ENCODE measurements at regions not wholly inside any gene's neighbourhood (a gene's known extent, or its start where the extent isn't known, plus 50 kb on each side); places are given as distances from the start of the nearest gene placed in this dataset.

GRCh38 chr4:171629737-171630136 is 183.5 kb upstream of the GALNTL6 start:
- ChIA-PET CTCF (no interaction called here), POLR2A (no interaction called here)
- no peak for TF ChIP-seq EZH2 (IDR thresholded peaks at IDR 0.05; ENCODE audit: borderline replicate concordance, insufficient read depth, low read depth, low read length, poor library complexity, severe bottlenecking)
- TF ChIP-seq, protein P1, sequence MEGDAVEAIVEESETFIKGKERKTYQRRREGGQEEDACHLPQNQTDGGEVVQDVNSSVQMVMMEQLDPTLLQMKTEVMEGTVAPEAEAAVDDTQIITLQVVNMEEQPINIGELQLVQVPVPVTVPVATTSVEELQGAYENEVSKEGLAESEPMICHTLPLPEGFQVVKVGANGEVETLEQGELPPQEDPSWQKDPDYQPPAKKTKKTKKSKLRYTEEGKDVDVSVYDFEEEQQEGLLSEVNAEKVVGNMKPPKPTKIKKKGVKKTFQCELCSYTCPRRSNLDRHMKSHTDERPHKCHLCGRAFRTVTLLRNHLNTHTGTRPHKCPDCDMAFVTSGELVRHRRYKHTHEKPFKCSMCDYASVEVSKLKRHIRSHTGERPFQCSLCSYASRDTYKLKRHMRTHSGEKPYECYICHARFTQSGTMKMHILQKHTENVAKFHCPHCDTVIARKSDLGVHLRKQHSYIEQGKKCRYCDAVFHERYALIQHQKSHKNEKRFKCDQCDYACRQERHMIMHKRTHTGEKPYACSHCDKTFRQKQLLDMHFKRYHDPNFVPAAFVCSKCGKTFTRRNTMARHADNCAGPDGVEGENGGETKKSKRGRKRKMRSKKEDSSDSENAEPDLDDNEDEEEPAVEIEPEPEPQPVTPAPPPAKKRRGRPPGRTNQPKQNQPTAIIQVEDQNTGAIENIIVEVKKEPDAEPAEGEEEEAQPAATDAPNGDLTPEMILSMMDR (IDR thresholded peaks at IDR 0.05): no peak
- ATAC-seq (ENCODE audit: low read depth) (no peak), DNase-seq (no peak)
- Histone ChIP-seq H3K27me3 (replicated peaks in 1 of 4; ENCODE audit: control extremely low read depth in 1 of 4, control insufficient read depth in 3 of 4, insufficient read depth in 4 of 4, low read length in 3 of 4) (no peaks in the 10 kb centered on the region), H3K79me2 (ENCODE audit: control insufficient read depth, insufficient read depth, low read length) (no peaks in the 10 kb centered on the region), H3K9ac (ENCODE audit: low read length) (no peak overlapping the region), H3K9me3 (ENCODE audit: control extremely low read depth in 1 of 3, control insufficient read depth in 2 of 3, insufficient read depth in 1 of 3, low read length in 2 of 3) (peaks cover 0 to 4% (median 0%) of the 10 kb centered on the region in 3 donors), H3K4me3 (ENCODE audit: control extremely low read depth in 1 of 5, extremely low read depth in 1 of 5, insufficient read depth in 1 of 5, low read depth in 2 of 5, low read length in 4 of 5) (no peak overlapping the region), H3K4me2 (replicated peaks; ENCODE audit: low read depth, low read length, poor library complexity, severe bottlenecking) (no peak overlapping the region), H4K20me1 (ENCODE audit: control insufficient read depth, insufficient read depth, low read length, poor library complexity, severe bottlenecking) (no peaks in the 10 kb centered on the region), H3K36me3 (replicated peaks in 1 of 2; ENCODE audit: control extremely low read depth in 1 of 2, control insufficient read depth in 1 of 2, extremely low read depth in 1 of 2, insufficient read depth in 2 of 2, low read length in 1 of 2) (no peaks in the 10 kb centered on the region), H3K27ac (ENCODE audit: low read length in 2 of 2) (no peak overlapping the region), H2AFZ (ENCODE audit: insufficient read depth, low read depth, low read length, poor library complexity, severe bottlenecking) (no peak overlapping the region), H3K4me1 (ENCODE audit: control insufficient read depth in 2 of 2, insufficient read depth in 2 of 2, low read length in 2 of 2) (peaks cover 14% of the 10 kb centered on the region in 2 donors)
- H3K27ac Mint-ChIP-seq: no peak overlapping the region
- H3K4me1 Mint-ChIP-seq: peaks cover 15% of the 10 kb centered on the region
- 95% methylated on average over 18 of the region's 18 CpGs for WGBS (ENCODE audit: insufficient coverage)
- H3K4me3 Mint-ChIP-seq: peak overlapping the region; percentile 3
- H3K9me3 Mint-ChIP-seq (ENCODE audit: insufficient read depth): no peaks in the 10 kb centered on the region
- no peaks in the 10 kb centered on the region for H3K27me3 Mint-ChIP-seq
- intact Hi-C loops (cut with micrococcal nuclease): no loop called here

- Histone ChIP-seq H3K9ac (ENCODE audit: low read length) (no peak overlapping the region), H3K36me3 (replicated peaks in 1 of 2; ENCODE audit: control extremely low read depth in 1 of 2, control insufficient read depth in 1 of 2, extremely low read depth in 1 of 2, insufficient read depth in 2 of 2, low read length in 1 of 2) (no peaks in the 10 kb centered on the region), H3K4me3 (ENCODE audit: control extremely low read depth in 1 of 5, extremely low read depth in 1 of 5, insufficient read depth in 1 of 5, low read depth in 2 of 5, low read length in 4 of 5) (peak overlapping the region in 1 of 5 experiments; percentile 8), H4K20me1 (ENCODE audit: control insufficient read depth, insufficient read depth, low read length, poor library complexity, severe bottlenecking) (no peaks in the 10 kb centered on the region), H3K4me2 (replicated peaks; ENCODE audit: low read depth, low read length, poor library complexity, severe bottlenecking) (peak overlapping the region; percentile 45), H3K27ac (ENCODE audit: low read length in 2 of 2) (no peak overlapping the region), H3K27me3 (replicated peaks in 1 of 4; ENCODE audit: control extremely low read depth in 1 of 4, control insufficient read depth in 3 of 4, insufficient read depth in 4 of 4, low read length in 3 of 4) (no peaks in the 10 kb centered on the region), H3K9me3 (ENCODE audit: control extremely low read depth in 1 of 3, control insufficient read depth in 2 of 3, insufficient read depth in 1 of 3, low read length in 2 of 3) (peaks cover 0 to 4% (median 0%) of the 10 kb centered on the region in 3 donors), H3K4me1 (ENCODE audit: control insufficient read depth in 2 of 2, insufficient read depth in 2 of 2, low read length in 2 of 2) (peaks cover 14% of the 10 kb centered on the region in 2 donors), H3K79me2 (ENCODE audit: control insufficient read depth, insufficient read depth, low read length) (no peaks in the 10 kb centered on the region), H2AFZ (ENCODE audit: insufficient read depth, low read depth, low read length, poor library complexity, severe bottlenecking) (no peak overlapping the region)
- Mint-ChIP-seq H3K4me1 (peaks cover 15% of the 10 kb centered on the region), H3K9me3 (ENCODE audit: insufficient read depth) (no peaks in the 10 kb centered on the region), H3K27ac (no peak overlapping the region), H3K27me3 (no peaks in the 10 kb centered on the region), H3K4me3 (peak overlapping the region; percentile 13)
- ATAC-seq (ENCODE audit: low read depth) (peak; percentile 39), DNase-seq (peak; percentile 39)
- intact Hi-C loops (cut with micrococcal nuclease): no loop called here
- CTCF ChIA-PET: no interaction called here
- POLR2A ChIA-PET: no interaction called here
- no CpG with 5 or more reads among the region's 3 CpGs for WGBS (ENCODE audit: insufficient coverage)
- TF ChIP-seq, protein P1 (IDR thresholded peaks at IDR 0.05): no peak
Observed at GRCh38 chr4:171629182-171629581, 184.0 kb upstream of the GALNTL6 start.
